GM20431 (cell line): ENCODE measurements at regions not wholly inside any gene's neighbourhood (a gene's known extent, or its start where the extent isn't known, plus 50 kb on each side); places are given as distances from the start of the nearest gene placed in this dataset.

Experiments
- in situ Hi-C: fragments of 300-500 bp; cut with MseI, MboI; formaldehyde crosslinking; loops from one replicate; pipeline ENCODE4 v1.15.0; 2020; ENCODE audit warnings: low sequenced_read_pairs; ENCODE audit not compliant: unreplicated experiment

GRCh38 chr2:72006188-72006736, 141.4 kb downstream of the CYP26B1 start:
- in situ Hi-C loops, result no loop called here

- in situ Hi-C loops, result no loop called here
These were observed 142.7 kb downstream of the CYP26B1 start for GRCh38 chr2:72004976-72005375.

GRCh38 chr2:72004201-72004915, 143.3 kb downstream of the CYP26B1 start:
- in situ Hi-C loops, result no loop called here

GRCh38 chr2:72003796-72004195, 143.9 kb downstream of the CYP26B1 start:
- in situ Hi-C loops, result no loop called here

GRCh38 chr2:72003124-72003523, 144.5 kb downstream of the CYP26B1 start:
- in situ Hi-C loops, result no loop called here

- in situ Hi-C loops, result no loop called here
These were observed 145.5 kb downstream of the CYP26B1 start for GRCh38 chr2:72001937-72002690.

- in situ Hi-C loops, result no loop called here
These were observed 147.6 kb downstream of the CYP26B1 start for GRCh38 chr2:72000110-72000509.

- in situ Hi-C loops, result no loop called here
These were observed 148.1 kb downstream of the CYP26B1 start for GRCh38 chr2:71999580-71999979.

GRCh38 chr2:71997843-71998242, 149.8 kb downstream of the CYP26B1 start:
- in situ Hi-C loops, result no loop called here

- in situ Hi-C loops, result no loop called here
These were observed 152.5 kb downstream of the CYP26B1 start for GRCh38 chr2:71995067-71995665.

- in situ Hi-C loops, result no loop called here
These were observed 155.6 kb downstream of the CYP26B1 start for GRCh38 chr2:71992036-71992435.

- in situ Hi-C loops, result no loop called here
These were observed 156.3 kb downstream of the CYP26B1 start for GRCh38 chr2:71991397-71991796.

- in situ Hi-C loops, result no loop called here
These were observed 156.8 kb downstream of the CYP26B1 start for GRCh38 chr2:71990826-71991225.

- in situ Hi-C loops, result no loop called here
These were observed 157.5 kb downstream of the CYP26B1 start for GRCh38 chr2:71990122-71990521.

GRCh38 chr2:71989671-71990070, 158.0 kb downstream of the CYP26B1 start:
- in situ Hi-C loops, result no loop called here

GRCh38 chr2:71988170-71988569, 159.5 kb downstream of the CYP26B1 start:
- in situ Hi-C loops, result no loop called here

- in situ Hi-C loops, result no loop called here
These were observed 171.0 kb downstream of the CYP26B1 start for GRCh38 chr2:71976685-71977084.

- in situ Hi-C loops, result no loop called here
These were observed 172.8 kb downstream of the CYP26B1 start for GRCh38 chr2:71974846-71975245.

- in situ Hi-C loops, result no loop called here
These were observed 176.2 kb downstream of the CYP26B1 start for GRCh38 chr2:71971493-71971892.

GRCh38 chr2:71965530-71965929, 182.1 kb downstream of the CYP26B1 start:
- in situ Hi-C loops, result no loop called here
